ENCODE measurements at regions not wholly inside any gene's neighbourhood (a gene's known extent, or its start where the extent isn't known, plus 50 kb on each side); places are given as distances from the start of the nearest gene placed in this dataset.

DNA sequence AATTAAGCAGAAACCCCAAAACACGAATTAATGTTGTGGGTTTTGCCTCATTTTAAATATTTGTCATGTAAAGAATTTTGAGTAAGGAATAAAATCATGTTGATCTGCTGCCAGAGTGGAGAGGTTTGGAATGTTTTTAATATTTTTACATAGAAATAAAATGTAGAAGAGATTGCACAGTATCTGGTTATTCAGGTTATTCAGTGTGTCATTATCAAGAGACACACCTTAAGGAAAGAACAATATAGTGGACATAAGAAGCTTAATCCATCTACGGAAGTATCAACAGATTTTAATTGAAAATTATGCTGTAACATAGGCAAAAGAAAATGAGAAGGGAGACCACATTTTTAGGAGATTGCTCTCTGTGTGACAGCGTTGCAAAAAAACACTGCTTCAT lies 410.4 kb downstream of the MED10 start:
- no peak overlapping the region for H3K4me3 ChIP-seq (ENCODE audit: low read depth, low read length)
- TF ChIP-seq MYC (IDR thresholded peaks at IDR 0.05; ENCODE audit: low read depth, low read length), result no peak
- TF ChIP-seq, protein P1, sequence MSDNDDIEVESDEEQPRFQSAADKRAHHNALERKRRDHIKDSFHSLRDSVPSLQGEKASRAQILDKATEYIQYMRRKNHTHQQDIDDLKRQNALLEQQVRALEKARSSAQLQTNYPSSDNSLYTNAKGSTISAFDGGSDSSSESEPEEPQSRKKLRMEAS (IDR thresholded peaks at IDR 0.05; ENCODE audit: low read depth, low read length), result no peak
- no peak for TF ChIP-seq POLR2A (IDR thresholded peaks at IDR 0.05; ENCODE audit: extremely low read depth, insufficient read length)
- TF ChIP-seq, protein P2, sequence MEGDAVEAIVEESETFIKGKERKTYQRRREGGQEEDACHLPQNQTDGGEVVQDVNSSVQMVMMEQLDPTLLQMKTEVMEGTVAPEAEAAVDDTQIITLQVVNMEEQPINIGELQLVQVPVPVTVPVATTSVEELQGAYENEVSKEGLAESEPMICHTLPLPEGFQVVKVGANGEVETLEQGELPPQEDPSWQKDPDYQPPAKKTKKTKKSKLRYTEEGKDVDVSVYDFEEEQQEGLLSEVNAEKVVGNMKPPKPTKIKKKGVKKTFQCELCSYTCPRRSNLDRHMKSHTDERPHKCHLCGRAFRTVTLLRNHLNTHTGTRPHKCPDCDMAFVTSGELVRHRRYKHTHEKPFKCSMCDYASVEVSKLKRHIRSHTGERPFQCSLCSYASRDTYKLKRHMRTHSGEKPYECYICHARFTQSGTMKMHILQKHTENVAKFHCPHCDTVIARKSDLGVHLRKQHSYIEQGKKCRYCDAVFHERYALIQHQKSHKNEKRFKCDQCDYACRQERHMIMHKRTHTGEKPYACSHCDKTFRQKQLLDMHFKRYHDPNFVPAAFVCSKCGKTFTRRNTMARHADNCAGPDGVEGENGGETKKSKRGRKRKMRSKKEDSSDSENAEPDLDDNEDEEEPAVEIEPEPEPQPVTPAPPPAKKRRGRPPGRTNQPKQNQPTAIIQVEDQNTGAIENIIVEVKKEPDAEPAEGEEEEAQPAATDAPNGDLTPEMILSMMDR (IDR thresholded peaks at IDR 0.05; ENCODE audit: low read depth, low read length), result no peak
- no peak for DNase-seq (ENCODE audit: low read depth)

DNA sequence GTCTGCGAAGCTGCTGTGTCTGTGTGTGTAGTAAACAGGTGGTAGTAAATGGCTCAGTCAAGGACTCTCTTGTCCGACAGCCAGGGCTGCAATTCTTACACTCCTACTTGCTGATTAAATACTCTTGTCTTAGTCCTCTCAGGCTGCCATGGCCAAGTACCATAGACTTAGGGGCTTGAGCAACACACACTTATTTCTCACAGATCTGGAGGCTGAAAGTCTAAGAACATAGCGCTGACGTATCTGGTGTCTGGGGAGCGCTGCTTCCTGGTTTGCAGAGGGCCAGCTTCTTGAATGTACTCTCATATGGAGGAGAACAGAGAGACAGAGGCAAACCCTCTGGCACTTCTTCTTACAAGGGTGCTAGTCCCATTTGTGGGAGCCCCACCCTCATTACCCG lies 411.0 kb downstream of the MED10 start:
- TF ChIP-seq, protein P2 (IDR thresholded peaks at IDR 0.05; ENCODE audit: low read depth, low read length), result no peak
- TF ChIP-seq, protein P1 (IDR thresholded peaks at IDR 0.05; ENCODE audit: low read depth, low read length), result no peak
- no peak for TF ChIP-seq POLR2A (IDR thresholded peaks at IDR 0.05; ENCODE audit: extremely low read depth, insufficient read length)
- no peak overlapping the region for H3K4me3 ChIP-seq (ENCODE audit: low read depth, low read length)

DNA sequence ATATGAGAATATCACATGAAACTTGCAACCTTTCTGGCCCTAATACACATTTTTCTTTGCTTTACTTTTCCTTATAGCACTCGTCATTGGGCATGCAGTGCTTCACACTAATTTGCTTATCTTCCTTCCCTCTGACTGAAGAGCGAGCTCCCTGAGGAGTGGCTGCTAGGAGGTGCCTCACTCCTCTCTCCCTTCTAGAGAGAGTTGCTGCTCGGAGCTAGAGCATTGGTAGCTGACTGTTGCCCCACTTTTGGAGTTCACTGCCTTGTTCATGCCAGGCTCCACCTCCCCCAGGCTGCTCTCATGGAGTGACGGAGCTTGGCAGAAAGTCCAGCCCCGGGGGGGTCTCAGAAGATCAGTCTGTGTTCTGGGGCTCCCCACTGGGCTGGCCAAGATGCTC lies 413.2 kb downstream of the MED10 start:
- TF ChIP-seq MYC (IDR thresholded peaks at IDR 0.05; ENCODE audit: low read depth, low read length), result no peak
- TF ChIP-seq, protein P2 (IDR thresholded peaks at IDR 0.05; ENCODE audit: low read depth, low read length), result no peak
- no peak for TF ChIP-seq POLR2A (IDR thresholded peaks at IDR 0.05; ENCODE audit: extremely low read depth, insufficient read length)
- TF ChIP-seq, protein P1 (IDR thresholded peaks at IDR 0.05; ENCODE audit: low read depth, low read length), result no peak
- no peak for DNase-seq (ENCODE audit: low read depth)
- H3K4me3 ChIP-seq (ENCODE audit: low read depth, low read length), result no peak overlapping the region

More for the DNA sequence above, 411.0 kb downstream of the MED10 start:
- no peak for DNase-seq (ENCODE audit: low read depth)

DNA sequence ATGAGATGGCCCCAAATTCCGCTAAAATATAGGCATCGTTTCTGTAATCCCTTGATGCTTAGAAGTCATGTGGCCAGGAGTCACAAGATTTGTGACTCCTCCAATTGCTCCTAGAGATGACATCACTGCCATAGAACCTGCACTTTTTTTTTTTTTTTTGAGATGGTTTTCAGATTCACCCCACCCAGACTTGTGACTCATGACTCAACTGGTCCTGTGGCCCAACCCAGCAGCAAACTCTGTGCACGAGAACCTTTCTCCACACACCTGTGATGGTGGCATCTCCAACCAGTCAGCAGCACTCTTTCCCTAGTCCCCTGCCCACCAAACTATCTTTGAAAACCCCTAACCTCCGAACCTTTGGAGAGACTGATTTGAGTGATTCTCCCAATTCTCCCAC lies 414.0 kb downstream of the MED10 start:
- no peak overlapping the region for H3K4me3 ChIP-seq (ENCODE audit: low read depth, low read length)
- no peak for DNase-seq (ENCODE audit: low read depth)
- no peak for TF ChIP-seq MYC (IDR thresholded peaks at IDR 0.05; ENCODE audit: low read depth, low read length)
- TF ChIP-seq, protein P2 (IDR thresholded peaks at IDR 0.05; ENCODE audit: low read depth, low read length), result no peak
- TF ChIP-seq POLR2A (IDR thresholded peaks at IDR 0.05; ENCODE audit: extremely low read depth, insufficient read length), result no peak
- TF ChIP-seq, protein P1 (IDR thresholded peaks at IDR 0.05; ENCODE audit: low read depth, low read length), result no peak

DNA sequence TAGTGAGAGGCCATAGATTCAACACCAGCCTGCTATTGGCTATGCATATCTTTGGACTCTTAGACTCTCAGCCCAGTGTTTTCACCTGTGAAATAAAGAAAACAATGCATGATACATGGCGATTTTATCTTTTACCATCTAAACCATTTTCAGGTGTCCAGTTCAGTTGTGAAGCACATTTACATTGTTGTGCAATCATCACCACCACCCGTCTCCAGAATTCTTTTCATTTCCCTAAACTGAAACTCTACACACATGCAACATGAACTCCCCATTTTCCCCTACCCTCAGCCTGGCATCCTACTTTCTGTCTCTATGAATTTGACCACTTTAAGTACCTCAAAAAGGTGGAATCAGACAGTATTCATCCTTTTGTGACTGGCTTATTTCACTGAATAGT lies 420.6 kb downstream of the MED10 start:
- H3K4me3 ChIP-seq (ENCODE audit: low read depth, low read length), result no peak overlapping the region
- DNase-seq (ENCODE audit: low read depth), result no peak
- TF ChIP-seq, protein P2 (IDR thresholded peaks at IDR 0.05; ENCODE audit: low read depth, low read length), result no peak

DNA sequence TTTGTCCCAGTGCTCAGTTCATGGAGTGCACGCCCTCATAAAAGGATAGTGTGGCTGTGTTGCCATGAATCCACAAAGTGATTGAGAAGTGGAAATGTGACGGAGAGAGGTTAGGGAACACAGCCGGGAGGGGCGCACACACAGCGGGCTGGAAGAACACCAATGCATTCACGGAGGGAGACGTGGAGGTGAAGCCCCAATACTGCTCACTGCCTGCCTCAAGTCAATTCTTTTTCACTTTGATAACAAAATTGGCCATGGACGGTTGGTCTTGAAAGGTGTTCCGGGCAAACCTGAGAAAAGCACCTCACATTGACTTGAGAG lies 424.1 kb downstream of the MED10 start:
- no peak overlapping the region for H3K4me3 ChIP-seq (ENCODE audit: low read depth, low read length)
- TF ChIP-seq, protein P2 (IDR thresholded peaks at IDR 0.05; ENCODE audit: low read depth, low read length), result no peak
- no peak for TF ChIP-seq POLR2A (IDR thresholded peaks at IDR 0.05; ENCODE audit: extremely low read depth, insufficient read length)
- TF ChIP-seq, protein P1 (IDR thresholded peaks at IDR 0.05; ENCODE audit: low read depth, low read length), result no peak
- DNase-seq (ENCODE audit: low read depth), result no peak

Data from NB4 (cell line).